ENCODE measurements at regions not wholly inside any gene's neighbourhood (a gene's known extent, or its start where the extent isn't known, plus 50 kb on each side); places are given as distances from the start of the nearest gene placed in this dataset.

GRCh38 chr2:237223201-237223861 is 137.6 kb downstream of the COPS8 start:
- TF ChIP-seq CTCF (IDR thresholded peaks at IDR 0.05) (no peak), POLR2A (IDR thresholded peaks at IDR 0.05) (no peak)

All from uterus (tissue), 2 donors.